22Rv1 (cell line): ENCODE measurements at regions not wholly inside any gene's neighbourhood (a gene's known extent, or its start where the extent isn't known, plus 50 kb on each side); places are given as distances from the start of the nearest gene placed in this dataset.

Source experiments
- ZFX ChIP-seq: fragments of 450-650 bp; IDR thresholded peaks from 2 replicates; pipeline ENCODE4 v1.6.1; 2017; ENCODE audit warnings: antibody characterized with exemption, borderline replicate concordance
- TF ChIP-seq, protein P1 (sequence below): fragments of 450-650 bp; IDR thresholded peaks from 2 replicates; pipeline ENCODE4 v1.5.1; 2017; ENCODE audit warnings: mild to moderate bottlenecking

DNA sequence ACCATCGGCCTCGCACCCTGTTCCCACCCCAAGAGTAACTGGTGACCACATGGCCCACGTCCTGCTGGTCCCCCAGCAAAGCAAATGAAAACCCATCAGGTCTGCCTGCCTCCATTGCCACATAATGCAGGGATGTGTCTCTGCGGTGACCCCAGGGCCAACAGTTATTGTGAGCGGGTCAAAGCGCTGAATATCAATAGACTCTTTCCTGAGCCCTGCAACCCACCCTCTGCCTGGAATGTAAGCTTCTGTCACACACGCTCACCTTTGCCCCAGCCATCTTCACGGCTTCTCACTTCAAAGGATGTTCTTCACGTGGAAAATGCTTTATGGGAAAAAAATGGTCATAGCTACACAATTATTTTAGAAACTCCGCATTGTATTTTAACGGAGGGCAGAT lies 63.9 kb downstream of the FZD10 start:
- TF ChIP-seq, protein P1, sequence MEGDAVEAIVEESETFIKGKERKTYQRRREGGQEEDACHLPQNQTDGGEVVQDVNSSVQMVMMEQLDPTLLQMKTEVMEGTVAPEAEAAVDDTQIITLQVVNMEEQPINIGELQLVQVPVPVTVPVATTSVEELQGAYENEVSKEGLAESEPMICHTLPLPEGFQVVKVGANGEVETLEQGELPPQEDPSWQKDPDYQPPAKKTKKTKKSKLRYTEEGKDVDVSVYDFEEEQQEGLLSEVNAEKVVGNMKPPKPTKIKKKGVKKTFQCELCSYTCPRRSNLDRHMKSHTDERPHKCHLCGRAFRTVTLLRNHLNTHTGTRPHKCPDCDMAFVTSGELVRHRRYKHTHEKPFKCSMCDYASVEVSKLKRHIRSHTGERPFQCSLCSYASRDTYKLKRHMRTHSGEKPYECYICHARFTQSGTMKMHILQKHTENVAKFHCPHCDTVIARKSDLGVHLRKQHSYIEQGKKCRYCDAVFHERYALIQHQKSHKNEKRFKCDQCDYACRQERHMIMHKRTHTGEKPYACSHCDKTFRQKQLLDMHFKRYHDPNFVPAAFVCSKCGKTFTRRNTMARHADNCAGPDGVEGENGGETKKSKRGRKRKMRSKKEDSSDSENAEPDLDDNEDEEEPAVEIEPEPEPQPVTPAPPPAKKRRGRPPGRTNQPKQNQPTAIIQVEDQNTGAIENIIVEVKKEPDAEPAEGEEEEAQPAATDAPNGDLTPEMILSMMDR, result no peak
- TF ChIP-seq ZFX, result no peak
